GM18867 (cell line): ENCODE measurements at regions not wholly inside any gene's neighbourhood (a gene's known extent, or its start where the extent isn't known, plus 50 kb on each side); places are given as distances from the start of the nearest gene placed in this dataset.
"Not testable (repeated sequence)": the region's sequence is repeated elsewhere in the genome, so short reads cannot be mapped to it uniquely, and the experiment has no call there.

Source experiments
- ATAC-seq: cut with Tn5 transposase; IDR thresholded peaks from one replicate; pipeline ENCODE4 v1.9.1; 2021; ENCODE audit warnings: mild to moderate bottlenecking, moderate library complexity; ENCODE audit not compliant: unreplicated experiment

DNA sequence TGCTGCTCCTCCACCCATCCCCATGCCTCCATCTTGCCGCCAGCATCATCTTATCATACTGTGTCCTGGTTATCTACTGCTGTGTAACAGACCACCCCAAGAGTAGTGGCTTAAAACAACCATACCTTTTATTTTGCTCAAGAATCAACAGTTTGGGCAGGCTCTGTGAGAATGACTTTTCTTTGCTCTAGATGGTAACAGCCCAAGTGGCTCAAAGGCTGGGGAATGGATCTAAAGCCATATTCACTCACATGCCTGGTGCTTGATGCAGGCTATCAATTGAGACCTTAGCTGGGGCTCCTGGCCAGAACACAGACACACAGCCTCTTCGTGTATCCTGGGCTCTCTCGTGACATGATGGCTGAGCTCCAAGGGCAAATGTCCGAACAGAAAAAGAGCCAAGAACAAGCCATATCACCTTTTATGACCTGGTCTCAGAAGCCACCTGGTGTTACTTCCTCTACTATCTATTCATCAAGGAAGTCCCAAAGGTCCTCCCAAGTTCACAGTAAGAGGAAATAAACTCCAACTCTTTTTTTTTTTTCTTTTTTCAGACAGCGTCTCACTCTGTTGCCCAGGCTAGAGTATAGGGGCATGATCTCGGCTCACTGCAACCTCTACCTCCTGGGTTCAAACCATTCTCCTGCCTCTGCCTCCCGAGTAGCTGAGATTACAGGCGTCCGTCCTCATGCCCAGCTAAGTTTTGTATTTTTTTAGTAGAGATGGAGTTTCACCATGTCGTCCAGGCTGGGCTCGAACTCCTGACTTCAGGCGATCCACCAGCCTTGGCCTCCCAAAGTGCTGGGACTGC is 159.3 kb upstream of the JARID2 start:
- ATAC-seq: no peak

DNA sequence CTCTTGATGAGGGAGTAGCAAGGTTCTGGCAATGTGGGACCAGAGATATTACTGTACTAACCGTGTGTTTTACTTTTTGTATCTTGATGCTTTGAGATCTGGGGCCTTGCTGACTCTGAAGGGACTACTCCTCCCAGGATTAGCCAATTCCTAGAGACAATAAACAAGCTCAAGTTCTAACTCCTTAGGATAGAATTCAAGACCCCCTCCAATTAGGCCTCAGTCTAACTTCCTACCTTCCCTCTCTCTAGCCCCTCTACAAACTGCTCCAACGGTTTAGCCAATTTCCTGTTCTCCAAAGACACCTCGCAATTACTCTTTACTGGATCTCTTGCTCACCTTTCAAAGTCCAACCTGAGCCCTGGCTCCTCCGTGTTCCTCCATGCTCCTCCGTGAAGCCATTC is 158.7 kb upstream of the JARID2 start:
- ATAC-seq: no peak

DNA sequence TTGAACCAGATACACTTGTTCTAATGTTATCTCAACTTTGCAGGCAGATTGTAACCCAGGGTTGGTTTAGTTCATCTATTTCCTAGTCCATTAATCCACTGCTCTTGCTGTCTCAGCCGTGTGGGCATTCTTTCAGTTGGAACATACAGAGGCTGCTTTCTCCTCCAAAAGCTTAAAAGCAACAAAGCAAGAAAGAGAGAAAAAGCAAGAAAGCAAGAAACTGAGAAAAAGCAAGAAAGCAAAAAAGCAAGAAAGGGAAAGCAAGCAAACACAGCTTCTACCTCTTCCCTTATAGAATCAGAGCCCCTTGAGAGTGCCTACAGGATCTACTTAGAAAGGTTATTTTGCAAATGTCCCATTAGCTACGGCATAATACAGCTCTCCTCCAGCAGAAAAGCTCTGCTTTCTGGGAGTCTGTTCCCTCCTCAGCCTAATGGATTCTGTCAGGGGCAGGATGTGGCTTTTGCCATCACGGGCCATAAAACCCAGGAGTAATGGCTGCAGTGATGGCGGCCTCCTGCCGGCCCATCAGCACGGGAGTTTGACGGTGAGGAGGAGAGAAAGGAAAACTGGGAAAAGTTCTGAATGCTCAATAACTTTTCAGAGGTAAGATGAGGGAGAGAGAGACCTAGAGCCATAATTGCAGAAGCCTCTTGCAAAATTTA is 156.8 kb upstream of the JARID2 start:
- no peak for ATAC-seq

DNA sequence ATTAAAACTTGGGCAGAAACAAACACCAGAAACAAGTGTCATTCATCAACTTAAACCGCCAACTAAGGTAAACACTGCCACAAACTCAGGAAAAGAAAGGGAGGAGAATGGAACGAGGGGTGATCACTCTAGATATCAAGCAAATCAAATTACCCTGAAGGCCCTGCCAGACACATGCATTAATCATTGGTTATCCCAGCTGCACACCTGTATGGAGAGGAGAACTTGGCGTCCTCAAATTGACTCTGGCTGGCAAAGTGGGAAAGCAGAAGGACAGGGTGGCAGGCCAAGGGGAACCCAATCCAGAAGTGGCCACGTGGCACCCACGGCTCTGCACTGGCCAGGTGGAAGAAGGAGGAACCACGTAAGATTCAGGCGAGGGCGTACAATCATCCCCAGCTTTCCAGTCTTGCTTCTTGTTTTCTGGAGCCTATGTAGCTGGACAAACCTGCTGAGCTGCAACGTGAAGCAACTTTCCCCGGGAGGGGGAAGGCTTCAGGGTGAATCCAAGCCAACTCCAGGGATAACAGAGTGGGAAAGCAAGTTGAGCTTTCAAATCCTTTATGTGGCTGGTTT is 156.2 kb upstream of the JARID2 start:
- no peak for ATAC-seq

DNA sequence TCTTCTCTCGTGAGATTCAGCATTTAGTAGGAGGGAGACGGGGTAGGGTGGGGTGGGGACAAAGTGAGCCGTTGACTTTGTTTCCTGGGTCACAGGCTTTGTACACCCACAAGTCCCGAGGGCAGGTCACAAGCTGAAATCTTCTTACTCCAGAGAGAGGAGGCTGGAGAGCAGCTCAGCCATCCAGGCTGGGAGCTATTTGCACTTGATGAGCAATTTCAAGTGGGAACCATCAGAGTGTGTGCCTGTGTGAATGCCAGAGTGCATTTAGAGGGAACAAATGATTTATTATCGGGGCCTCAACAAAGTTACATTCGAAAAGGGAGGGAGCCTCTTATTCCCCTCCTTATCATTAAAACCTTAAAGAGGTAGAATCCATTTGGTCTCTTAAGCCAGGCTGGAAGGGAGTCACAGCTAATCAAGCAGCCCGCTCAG is 155.7 kb upstream of the JARID2 start:
- no peak for ATAC-seq

DNA sequence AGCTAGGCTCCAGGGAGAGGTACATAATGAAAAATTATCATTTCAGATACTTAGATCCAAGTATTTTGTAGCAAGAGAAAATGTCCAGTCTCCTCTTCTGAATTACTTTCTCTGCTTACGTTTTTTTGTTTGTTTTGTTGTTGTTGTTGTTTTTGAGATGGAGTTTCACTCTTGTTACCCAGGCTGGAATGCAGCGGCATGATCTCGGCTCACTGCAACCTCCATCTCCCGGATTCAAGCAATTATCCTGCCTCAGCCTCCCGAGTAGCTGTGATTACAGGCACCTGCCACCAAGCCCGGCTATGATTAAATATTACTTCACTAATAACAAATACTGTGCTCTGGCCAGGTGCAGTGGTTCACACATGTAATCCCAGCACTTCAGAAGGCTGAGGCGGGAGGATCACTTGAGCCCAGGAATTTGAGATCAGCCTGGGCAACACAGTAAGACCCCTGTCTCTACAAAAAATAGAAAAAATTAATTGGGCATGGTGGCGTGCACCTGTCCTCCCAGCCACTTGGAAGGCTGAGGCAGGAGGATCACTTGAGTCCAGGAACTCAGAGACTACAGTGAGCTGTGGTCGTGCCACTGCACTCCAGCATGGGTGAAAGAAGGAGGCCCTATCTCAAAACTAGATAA is 155.0 kb upstream of the JARID2 start:
- ATAC-seq: no peak

DNA sequence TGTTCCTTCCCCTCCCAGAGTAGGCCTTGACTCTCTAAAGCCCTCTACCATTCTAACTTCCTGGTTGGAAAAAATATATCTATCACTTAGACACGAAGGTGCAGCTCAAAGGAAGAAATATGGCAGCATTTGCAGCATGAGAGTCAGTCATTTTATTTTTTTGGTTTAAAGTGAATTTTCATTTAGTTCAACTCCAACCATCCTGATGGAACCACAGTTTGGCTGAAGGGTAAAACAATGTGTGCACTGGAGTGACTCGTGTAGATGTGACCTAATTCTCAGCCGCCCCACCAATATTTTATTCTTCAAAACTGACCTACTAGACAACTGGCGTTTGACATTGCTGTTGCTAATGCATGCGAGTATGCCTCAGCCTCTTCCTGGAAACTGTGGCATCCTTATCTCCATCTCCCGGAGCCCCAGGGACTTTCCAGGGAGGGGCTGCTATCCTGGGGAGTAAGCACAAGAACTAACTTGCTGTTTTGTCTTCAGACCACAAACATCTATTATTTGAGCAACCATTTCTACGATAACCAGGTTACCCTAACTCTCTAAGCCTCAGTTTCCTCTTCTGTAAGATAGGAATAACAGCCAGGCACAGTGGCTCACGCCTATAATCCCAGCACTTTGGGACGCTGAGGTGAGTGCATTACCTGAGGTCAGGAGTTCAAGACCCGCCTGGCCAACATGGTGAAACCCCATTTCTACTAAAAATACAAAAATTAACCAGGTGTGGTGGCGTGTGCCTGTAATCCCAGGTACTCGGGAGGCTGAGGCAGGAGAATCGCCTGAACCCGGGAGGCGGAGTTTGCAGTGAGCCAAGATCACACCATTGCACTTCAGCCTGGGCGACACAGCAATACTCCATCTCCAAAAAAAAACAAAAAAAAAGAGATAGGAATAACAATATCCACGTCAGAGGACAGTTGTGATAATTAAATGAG is 148.7 kb upstream of the JARID2 start:
- ATAC-seq: no peak

DNA sequence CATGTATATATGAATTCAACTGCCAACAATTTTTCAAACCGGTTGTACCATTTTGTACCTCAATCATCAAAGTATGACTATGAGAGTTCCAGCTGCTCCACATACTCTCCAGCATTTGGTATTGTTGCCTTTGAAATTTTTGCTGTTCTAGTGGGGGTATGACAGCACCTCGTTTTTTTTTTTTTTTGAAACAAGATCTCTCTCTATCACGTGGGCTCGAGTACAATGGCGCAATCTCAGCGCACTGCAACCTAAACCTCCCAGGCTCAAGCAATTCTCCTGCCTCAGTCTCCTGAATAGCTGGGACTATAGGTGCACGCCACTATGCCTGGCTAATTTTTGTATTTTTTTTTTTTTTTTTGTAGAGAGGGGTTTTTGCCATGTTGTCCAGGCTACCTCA is 144.7 kb upstream of the JARID2 start:
- no peak for ATAC-seq

DNA sequence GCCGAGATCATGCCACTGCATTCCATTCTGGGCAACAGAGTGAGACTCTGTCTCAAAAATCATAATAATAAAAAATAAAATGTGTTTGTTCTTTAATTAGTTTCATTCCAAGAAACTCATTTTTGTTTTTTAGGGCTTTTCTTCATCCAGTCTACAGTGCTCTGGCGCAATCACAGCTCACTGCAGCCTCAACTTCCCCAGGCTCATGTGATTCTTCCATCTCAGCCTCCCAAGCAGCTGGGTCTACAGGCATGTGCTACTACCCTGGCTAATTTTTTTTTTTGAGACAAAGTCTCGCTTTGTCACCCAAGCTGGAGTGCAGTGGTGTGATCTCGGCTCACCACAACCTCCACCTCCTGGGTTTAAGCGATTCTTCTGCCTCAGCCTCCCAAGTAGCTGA is 143.6 kb upstream of the JARID2 start:
- no peak for ATAC-seq

DNA sequence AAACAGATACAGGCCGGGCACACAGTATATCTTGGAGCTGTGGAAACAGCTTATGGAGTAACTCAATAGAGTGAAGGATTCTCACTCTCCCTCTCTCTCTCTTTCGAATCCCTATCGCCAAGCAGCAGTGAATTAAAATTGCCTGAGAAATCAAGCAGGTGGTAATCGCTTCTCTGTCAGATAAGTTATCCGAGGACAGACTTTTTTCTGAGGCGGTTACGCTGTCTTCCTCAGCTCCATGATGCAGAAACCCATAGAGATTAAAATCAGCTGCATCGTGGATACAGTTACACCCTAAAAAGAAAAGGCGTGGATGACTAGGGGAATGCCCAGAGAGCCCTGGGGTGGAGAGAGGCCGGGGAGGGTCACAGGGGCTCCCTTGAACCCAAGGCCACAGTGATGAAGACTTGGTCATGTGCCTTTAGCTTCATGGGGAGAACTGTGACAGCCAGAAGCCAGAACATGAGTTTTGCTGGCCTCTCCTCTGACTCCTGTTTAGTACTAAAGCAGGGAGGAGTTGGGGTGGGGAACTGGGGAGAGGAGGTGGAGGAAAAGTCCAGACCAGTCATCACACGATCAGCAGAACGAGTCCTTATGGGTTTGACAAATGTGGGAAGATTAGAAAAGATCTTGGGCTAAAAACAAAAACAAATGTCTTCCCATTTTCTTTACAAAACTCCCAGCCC is 138.8 kb upstream of the JARID2 start:
- no peak for ATAC-seq

DNA sequence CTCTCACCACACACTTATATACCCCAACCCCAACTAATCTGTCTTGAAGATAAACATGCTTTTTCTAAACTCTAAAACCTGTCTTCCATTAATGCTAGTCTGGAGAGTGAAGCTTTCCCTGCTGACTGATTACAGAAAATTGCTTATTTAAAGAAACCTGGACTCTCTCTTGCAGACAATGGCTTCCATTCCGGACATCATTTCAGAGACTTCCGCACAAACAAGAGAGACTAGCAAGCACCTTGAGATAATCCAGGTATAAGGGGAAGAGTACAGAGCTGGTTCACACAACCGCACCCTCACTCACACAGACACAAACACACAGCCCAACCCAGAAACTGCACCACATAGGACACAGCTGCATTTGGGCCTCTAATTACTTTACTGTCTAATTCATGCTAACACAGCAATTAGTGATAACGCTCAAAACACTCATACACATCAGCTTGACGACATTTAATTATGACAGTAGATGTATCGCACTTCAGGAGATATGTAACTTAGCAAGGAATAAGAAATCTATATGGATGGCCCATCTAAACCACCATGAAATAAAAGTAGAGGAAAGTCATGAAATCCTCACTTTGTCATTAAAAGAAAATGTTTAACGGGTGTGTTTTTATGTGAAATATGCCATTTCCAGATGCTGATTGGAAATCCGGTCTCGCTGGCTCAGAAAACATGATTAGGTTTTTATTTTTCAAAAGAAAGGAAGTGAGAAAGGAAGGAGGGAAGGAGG is 138.1 kb upstream of the JARID2 start:
- ATAC-seq: no peak

DNA sequence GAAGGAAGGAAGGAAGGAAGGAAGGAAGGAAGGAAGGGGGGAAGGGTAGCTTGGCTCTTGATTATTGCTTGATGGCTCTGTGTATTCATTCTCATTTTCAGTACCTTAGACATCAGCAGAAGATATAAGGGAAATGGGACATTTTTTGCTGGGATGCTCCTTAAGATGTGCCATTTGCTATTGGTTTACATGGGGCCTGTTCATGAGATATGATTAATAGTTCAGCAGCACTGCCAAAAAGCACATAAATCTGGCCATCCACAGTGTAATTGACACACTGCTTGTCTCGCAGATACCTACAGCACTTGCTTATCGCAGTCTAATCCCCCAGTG is 137.5 kb upstream of the JARID2 start:
- ATAC-seq: no peak

DNA sequence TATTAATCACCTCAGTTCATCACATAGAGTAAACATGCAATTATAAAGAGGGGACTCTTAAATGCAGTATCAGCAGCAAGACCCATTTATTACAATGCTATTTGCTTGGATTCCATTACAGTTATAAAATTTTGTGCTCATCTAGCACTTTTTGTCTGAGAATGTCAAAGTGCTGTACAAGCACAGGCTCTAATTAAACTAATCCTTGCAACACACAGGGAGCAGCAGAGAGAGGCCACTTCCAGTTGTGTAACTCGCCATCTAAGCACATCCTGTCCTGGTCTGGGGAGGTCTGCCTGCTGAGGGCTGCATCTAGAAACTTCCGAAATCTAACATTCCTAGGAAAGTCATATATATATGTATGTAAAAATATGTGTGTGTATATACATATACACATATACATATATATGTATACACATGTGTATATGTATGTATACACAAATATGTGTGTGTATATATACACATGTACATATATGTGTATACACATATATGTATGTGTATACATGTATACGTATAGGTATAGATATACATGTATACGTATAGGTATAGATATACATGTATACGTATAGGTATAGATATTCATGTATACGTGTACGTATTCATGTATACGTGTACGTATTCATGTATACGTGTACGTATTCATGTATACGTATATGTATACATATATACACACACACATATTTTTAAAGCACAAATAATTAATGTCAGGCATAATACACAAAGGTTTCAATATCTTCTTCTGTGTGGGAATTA is 136.4 kb upstream of the JARID2 start:
- no peak for ATAC-seq

DNA sequence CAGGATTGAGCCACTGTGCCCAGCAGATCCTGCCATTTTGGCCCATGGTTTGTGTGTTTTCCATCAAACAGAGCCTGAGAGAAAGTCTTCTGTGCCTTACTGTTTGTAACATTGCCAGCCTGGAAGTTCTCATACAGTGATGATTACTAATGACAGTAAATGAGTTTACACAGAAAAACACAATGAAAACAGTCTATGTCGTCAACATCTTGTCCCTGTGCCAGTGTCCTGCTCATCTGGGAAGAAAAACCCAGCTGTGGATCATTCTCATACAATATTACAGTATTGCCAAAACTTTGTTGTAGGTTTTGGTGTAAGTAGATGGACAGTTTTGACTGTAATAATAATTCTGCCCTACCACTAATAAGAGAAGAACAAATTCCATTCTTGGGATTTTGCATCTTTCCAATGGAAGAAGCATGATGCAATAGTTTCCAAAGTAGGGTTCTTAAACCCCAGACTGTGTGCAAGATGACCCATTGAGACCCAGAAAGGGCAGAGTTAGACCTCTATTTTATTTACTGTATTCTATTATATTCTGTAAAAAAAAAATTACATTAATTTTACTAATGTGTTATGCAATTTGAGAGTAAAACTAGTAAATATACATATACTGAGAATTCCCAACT is 135.0 kb upstream of the JARID2 start:
- ATAC-seq: no peak

DNA sequence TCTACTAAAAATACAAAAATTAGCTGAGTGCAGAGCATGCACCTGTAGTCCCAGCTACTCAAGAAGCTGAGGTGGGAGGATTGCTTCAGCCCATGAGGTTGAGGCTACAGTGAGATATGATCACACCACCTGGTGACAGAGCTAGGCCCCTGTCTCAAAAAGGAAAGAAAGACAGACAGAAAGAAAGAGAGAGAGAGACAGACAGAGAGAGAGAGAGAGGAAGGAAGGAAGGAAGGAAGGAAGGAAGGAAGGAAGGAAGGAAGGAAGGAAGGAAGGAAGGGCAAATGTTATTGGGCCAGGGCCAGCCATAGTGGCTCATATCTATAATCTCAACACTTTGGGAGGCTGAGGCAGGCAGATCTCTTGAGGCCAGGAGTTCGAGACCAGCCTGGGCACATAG is 134.3 kb upstream of the JARID2 start:
- not testable (repeated sequence) for ATAC-seq

DNA sequence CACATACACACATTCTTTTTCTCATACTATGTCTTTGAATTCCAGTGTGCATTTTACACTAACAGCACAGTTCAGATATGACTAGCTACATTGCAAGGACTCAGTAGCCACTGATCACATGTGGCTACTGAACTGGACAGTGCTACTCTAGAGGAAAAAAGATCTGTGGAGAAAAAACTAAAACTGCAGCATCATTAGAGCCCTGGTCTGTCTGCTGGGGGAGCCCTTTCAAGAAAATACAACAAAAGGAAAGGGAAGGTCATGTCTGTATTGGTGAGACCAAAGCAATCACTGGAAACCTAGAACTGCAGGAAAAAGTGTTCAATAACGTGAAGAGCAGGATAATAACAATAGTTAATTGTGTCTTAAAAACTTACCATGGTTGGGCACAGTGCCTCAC is 132.3 kb upstream of the JARID2 start:
- ATAC-seq: no peak

DNA sequence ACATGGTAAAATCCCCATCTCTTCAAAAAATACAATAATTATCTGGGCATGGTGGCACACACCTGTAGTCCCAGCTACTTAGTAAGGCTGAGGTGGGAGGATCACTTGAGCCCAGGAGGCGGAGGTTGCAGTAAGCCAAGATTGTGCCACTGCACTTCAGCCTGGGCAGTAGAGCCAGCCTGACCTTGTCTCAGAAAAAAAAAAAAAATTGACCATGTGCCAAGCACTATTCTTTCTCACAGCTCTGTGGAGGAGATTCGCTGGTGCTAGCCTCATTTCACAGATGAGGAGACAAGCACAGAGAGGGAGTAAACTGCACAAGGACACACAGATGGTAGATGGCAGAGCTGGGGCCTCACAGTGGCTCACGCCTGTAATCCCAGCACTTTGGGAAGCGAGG is 131.8 kb upstream of the JARID2 start:
- no peak for ATAC-seq

DNA sequence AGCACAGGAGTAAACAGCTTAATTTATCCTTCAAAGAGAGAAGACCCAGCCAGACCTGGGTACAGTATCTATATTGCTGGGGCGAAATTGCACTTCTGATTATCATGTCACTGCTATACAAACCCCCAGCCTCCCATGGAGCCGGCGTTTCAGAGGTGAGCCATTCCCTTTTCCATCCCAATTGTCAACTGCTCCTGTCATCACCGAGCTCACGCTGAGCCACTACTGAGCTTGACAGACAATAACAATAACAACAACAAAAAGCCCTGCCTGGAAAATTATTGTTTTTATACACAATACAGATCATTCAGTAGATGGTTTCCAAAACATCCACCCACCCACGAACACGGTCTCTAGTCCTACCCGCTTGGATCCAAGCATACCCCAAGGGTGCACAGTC is 129.0 kb upstream of the JARID2 start:
- no peak for ATAC-seq
